GM19328 (cell line): ENCODE measurements at regions not wholly inside any gene's neighbourhood (a gene's known extent, or its start where the extent isn't known, plus 50 kb on each side); places are given as distances from the start of the nearest gene placed in this dataset.

Source experiments
- ATAC-seq: cut with Tn5 transposase; IDR thresholded peaks from one replicate; pipeline ENCODE4 v1.9.1; 2021; ENCODE audit warnings: mild to moderate bottlenecking, moderate library complexity; ENCODE audit not compliant: unreplicated experiment

GRCh38 chr6:43924222-43924702, 154.3 kb downstream of the VEGFA start:
- ATAC-seq = no peak

GRCh38 chr6:43923376-43924221, 153.6 kb downstream of the VEGFA start:
- ATAC-seq = no peak

- ATAC-seq = no peak
Measured at GRCh38 chr6:43922426-43923375, 152.7 kb downstream of the VEGFA start.

DNA sequence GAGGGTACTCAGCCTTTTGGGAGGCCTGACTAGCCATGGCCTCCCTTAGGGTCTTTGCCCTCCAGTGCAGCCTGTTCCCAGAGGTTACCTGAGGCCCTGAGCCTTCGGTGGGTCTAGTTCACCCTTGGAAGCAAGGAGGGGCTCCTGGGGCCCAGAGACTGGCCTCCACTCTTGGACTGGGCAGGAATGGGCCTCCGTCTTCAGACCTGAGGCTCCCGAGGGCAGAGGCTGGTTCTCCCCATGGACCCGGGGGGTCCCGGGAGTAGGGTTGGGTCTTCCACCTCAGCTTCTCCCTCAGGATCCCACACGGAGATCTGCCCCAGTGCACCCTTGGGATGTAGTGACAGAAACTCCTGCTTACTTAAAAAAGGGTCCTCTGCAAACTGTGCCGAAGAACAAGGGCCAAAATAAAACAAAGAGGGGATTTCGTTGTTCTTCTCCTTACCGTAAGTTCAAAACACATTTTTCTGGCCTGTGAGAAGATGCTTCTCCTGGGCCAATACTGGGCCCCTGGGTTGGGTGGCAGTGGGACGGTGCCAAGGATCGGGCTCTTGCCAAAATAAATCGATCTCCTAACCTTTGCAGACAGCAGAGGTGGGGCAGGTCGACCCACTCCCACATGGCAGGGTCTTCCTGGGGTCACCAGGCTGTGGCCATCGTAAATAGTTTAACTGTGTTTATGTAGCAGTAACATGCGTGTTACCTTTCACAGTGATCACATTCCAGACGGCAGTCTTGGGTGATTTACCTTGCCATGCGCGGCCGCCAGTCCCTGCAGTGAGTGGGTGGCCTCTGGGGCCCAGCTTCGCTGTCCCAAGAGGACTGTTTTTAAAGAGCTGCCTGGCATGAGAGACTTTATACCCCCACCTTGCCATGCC, 151.8 kb downstream of the VEGFA start:
- ATAC-seq = no peak

- ATAC-seq = no peak
Measured at GRCh38 chr6:43921039-43921438, 151.0 kb downstream of the VEGFA start.

DNA sequence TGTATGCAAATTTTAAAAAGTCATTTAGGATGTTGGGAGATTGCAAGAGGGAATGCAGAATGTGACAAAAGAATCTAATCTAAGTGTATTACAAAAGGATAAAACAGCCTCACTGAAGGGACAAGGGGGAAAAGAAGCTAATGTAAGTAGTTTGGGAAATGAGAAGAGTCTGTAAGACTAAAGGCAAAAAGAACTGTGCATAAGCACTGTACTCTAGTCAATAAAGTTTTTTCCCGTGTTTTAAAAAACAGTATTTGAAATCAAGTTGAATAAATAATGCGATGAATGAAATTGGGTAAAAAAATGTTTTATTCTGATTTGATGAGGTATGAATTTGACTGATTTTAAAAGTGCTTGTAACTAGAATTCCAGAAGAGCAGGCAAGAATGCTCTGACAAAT, 149.8 kb downstream of the VEGFA start:
- ATAC-seq = no peak

DNA sequence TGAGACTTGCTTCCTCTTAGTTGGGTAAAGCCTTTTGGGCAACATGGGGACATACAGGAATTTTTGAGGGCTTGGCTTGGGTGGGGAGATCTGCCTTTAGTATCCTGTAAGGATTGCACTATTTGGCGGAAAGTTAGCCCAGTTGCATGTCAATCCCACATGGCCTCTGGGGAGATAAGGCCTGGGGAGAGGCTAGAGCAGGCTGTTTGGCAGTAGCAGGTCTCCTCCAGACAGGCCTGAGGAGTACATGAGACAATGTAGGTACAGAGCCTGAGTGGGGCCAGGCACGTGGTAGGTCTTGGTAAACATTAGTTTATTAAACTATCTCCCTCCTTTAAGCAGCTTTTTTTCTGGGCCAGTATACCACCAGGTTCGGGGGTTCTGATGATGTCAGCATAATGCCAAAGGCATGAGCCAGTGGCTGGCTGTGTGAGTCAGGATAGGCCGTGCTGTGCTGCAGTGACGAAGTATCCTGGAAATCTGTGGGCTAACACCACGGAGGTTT, 147.9 kb downstream of the VEGFA start:
- ATAC-seq = no peak

GRCh38 chr6:43916924-43917877, 147.2 kb downstream of the VEGFA start:
- no peak for ATAC-seq

- ATAC-seq = no peak
Measured at GRCh38 chr6:43915986-43916923, 146.2 kb downstream of the VEGFA start.

GRCh38 chr6:43915208-43915869, 145.3 kb downstream of the VEGFA start:
- ATAC-seq = no peak

DNA sequence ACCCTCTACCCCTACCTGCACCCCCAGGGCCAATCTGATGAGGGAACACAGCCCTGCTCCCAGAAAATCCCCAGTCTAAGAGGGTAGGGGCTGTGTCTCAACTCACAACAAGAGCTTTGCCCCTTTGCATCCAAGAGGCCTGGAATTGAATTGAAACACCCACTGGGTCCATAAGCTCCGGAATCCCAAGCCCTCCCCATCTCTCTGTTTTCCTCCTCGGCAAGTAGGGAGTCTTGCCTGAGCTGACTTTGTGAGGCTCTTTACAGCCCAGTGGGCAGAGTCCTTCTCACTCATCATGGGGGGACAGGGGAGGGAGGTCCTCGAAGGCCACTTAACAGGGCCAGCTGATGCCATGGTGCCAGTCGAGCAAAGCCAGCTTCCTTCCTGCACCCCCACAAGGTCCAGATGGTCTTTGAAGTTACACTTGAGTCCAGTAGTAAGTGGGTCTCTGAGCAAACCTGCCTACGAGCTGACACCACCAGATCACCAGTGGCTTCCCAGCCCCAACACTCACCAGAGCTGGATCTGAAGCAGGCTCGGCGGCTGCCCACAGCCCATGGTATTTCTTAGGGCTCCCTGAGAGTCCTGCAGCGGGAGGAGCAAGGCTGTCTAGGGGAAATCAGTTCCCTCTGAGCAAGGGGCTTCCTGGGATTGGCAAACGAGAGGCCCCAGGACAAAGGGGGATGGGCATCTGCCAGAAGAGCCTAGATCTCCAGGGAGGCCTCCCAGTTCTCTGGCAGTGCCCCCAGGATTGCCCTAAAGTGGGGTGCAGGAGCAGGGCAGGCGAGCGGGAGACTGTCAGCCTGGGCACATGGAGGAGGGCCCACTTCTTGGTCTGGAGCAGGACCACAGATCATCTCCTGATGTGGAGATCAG, 144.5 kb downstream of the VEGFA start:
- no peak for ATAC-seq

DNA sequence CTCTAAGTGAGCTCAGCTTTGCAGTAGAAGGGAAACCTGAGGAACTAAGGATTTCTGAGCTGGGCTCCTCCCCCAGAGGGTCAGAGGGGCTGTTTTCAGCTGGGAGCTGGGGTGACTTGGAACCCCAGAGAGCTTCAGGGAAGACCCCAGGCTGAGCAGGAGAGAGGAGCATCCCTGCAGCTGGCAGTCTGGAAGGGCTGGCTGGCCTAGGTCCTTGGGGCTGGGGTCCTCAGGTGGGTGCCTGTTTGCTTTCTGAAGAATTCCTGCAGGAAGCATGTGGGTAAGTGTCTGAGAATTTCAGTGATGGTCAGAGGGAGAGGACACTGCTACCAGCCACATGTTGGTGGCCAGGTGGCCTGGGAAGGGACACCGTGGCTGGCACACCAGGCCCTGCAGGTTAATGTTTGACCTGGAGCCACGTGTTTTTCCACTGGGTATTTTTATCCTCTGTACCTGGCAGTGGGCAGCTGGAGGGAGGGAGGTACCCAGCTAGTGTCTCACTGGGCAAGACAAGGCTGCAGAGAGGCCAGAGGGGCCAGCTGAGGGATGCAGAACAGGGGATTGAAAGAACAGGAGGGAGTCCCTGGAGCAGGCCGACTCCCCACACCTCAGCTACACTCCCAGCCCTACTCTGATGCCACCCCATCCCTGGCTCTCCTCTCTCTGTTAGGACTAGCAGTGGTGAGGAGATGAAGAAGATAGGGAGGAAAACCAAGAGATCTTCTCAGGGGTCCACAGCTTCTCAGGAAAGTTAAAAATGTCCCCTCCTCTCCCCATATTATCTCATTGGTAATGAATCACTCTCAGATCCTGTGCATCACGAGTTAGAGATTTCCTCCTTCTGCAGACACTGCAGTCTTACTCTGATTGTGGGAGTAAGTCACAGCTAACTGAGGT, 143.6 kb downstream of the VEGFA start:
- no peak for ATAC-seq

GRCh38 chr6:43912598-43913371, 142.8 kb downstream of the VEGFA start:
- ATAC-seq = no peak

DNA sequence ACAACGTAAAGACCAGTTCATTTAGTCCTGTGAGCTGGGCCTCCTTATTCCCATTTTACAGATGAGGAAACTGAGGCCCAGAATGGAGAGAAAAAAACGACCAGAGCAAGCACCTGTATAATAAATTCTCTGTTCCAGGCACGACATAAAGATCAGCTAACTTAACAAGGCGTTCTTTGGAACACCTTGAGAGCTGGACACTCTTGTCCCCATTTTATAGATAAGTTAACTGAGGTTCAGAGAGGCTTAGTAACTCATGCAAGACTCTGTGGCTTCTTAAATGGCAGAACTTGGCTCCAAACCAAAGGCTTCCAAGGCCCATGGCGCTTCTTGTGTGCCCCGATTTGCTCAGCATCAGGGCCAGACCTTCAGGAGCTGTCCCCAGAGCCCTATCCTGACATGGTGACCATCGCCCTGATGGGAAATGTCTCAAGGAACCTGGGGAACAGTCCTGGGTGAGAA, 142.1 kb downstream of the VEGFA start:
- no peak for ATAC-seq
